Activated naive CD8-positive, alpha-beta T cell treated with anti-CD3 and anti-CD28 coated beads, Interleukin-2, amount 50 U/mL, for 16 hours (primary cell): ENCODE measurements at regions not wholly inside any gene's neighbourhood (a gene's known extent, or its start where the extent isn't known, plus 50 kb on each side); places are given as distances from the start of the nearest gene placed in this dataset.
"Not testable (repeated sequence)": the region's sequence is repeated elsewhere in the genome, so short reads cannot be mapped to it uniquely, and the experiment has no call there.

Experiments used
- DNase-seq: peaks from one replicate; pipeline ENCODE4 v3.0.0-alpha.2; 2020; ENCODE audit warnings: low read depth, low spot score

DNA sequence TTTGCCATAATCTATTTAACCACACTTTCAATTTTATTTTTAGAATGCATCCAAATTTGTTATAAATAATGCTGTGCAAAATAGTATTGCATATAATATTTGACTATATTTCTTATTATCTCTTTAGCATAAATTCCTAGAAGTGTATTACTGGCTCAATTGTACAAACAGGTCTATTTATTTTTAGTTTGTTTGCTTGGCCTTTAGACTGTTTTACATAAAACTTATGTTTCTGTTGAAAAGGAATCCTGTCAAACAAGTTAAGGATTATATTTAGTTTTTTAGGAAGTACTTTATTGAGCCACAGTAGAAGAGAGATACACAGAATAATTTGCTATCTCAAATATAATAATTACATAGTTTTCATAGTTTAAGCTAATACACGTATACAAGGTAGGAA, 413.8 kb downstream of the GBA3 start:
- no peak for DNase-seq

DNA sequence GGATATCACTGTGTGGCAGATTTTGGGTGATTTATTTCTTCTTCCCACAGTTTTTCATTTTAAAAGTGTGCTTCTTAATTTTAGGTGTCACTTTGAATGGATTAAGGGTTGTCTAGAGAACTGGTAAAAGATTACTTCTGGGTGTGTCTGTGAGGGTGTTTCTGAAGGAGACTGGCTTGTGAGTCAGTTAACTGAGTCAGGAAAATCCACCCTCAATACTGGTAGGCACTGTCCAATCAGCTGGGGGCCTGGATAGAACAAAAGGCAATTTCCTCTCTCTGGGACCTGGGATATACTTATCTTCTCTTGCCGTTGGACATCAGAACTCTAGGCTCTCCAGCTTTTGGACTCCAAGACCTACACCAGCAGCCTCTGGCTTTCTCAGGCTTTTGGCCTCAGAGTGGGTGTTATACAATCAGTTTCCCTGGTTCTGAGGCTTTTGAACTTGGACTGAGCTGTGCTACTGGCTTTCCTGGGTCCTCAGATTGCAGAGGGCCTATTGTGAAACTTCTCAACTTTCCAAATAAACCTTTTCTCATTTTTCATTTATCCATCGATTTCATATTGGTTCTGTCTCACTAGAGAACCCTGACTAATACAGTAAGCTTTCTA, 413.1 kb downstream of the GBA3 start:
- DNase-seq: no peak

DNA sequence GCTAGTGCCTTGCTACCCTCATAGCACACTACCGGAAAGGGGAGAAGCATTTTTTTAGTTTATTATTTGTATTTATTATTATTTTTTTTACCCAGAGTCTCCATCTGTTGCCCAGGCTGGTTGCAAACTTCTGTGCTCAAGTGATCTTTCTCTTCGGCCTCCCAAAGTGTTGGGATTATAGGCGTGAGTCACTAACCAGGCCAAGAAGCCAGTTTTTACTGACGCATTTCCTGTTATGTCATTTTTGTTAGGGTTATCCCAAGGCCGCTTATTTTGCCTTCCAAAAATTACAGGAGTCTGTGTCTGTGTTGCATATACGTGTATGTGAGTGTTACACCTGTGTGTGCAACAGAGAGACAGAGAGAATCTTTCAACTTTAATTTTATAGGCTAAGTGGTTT, 404.5 kb downstream of the GBA3 start:
- no peak for DNase-seq

DNA sequence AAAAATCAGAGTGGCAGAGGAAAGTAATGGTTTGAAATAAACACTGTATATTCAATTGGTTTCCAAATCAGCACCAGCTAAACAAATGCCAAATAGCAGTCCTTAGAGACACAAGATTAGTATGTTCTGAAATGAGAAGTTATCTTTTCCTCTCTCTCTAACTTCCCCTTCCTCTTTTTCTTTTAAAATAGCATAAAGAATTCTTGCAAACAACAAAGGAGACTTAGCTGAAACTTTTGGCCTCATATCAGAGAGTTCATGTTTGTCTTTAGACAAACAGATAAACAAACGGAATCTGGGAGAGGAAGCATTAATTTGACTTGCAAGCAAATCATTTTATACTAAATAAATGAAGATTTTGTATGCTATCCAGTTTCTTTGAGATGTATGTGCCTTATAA, 399.0 kb downstream of the GBA3 start:
- no peak for DNase-seq

DNA sequence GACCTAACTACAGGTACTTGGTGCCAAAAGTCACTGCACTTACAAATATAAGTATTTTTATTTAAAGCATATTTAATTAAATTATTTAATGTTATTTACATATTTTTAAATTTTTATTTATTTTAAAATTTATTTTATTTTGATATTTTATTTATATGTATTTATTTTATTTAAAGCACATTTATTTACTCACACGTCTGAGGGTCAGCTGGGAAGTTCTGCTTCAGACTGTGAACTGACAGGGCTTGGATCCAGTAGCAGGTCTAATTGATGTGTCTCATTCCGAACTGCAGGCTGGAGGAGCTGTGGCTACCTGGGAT, 392.5 kb downstream of the GBA3 start:
- no peak for DNase-seq

DNA sequence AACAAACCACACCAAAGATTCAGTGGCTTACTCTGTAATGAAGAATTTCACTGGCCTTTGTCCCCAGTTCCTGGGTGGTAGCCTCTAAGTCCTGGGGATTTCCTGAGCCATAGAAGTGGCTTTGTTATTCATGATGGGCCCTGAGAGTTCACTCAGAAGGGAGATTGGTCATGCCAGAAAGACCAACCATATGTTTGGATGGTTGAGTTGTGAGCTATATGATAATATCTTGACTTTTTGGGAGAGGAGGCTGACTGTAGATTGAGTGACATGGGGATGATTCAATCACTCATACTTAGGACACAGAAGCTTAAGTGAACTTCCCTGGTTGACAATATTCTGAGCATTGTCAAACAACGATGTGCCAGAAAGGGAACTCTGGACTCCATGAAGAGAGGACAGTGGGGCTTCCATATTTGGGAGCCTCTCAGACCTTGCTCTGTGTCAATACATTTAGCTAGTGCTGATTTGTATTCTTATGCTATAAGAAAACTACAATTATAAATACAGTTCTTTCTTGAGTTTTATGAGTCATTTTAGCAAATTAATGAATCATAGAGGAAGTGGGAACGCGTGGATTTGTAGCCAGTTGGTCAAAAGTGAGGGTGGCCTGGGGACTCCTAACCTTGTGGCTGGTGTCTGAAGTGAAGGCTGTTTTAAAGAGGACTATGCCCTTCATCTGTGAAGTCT, 392.0 kb downstream of the GBA3 start:
- DNase-seq: no peak

DNA sequence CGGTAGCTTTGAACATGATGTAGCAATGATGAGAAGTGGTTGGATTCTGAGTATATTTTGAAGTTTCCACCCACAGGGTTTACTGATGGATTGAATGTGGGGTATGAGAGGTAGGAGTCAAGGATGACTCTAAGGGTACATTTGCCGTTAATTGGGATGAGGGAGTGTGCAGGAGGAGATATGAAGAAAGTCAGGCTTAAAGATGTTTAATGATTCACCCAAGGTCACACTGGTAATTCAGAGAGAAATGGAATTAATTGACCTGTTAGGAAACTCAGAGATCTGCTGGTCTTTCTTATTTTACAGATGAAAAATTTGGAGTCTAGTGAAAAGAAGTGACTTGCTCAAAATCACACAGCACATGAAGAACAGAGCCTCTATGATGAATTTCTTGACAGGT, 390.7 kb downstream of the GBA3 start:
- no peak for DNase-seq

DNA sequence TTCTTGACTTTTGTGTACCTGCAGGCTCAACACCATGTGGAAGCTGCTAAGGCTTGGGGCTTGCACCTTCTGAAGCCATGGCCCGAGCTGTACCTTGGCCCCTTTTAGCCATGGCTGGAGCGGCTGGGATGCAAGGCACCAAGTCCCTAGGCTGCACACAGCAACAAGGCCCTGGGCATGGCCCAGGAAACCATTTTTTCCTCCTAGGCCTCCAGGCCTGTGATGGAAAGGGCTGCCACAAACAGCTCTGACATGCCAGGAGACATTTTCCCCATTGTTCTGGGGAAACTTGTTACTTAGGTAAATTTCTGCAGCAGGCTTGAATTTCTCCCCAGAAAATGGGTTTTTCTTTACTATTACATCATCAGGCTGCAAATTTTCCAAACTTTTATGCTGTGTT, 387.4 kb downstream of the GBA3 start:
- not testable (repeated sequence) for DNase-seq

DNA sequence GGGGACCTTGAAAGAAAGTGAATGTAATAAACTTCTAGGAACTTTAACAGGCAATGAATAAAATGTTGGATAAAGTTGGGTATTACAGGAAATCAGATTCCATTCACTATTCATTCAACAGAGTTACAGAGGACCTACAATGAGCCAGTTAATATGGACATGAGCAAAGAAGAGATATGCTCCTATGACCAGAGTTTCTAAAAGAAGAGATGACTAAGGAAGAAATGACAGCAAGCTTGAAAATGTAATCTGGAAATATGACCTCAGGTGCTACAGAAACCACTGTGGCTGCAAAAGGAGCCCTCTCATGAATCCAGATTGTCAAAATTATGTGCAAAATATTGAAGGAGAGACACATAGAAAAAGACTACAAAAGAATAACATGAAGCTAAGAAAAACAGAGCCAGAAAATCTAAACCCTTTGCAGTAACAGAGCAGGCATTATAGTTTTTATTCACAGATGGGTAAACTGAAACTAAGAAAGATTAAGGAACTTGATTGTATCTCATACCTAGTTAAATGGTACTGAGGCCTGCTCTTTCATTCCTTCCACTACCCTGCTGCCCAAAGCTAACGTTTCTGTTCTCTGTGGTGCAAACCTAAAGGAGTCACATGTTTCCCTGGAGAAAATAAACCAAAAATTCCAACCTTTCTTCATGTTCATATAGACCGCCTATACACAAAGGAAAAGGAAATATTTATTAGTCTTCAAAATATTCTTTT, 378.3 kb downstream of the GBA3 start:
- DNase-seq: no peak

DNA sequence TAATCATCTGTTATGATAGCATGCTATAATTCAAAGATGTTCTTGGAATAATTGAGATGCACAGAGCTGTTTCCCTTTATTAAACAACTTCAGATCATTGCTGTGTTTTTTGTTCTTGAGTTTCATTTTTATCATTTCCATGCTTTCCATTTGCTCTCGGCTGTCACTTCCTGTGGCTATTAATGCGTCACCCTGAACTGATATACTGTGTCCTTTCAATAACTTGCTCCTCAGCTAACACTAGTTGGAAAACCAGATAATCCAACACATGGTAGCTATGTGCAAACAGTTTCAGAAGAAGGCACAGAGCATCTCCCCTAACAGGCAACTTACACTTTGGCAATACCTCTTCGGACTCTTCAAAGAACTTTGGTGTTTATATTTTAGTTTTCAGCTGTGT, 376.0 kb downstream of the GBA3 start:
- no peak for DNase-seq

DNA sequence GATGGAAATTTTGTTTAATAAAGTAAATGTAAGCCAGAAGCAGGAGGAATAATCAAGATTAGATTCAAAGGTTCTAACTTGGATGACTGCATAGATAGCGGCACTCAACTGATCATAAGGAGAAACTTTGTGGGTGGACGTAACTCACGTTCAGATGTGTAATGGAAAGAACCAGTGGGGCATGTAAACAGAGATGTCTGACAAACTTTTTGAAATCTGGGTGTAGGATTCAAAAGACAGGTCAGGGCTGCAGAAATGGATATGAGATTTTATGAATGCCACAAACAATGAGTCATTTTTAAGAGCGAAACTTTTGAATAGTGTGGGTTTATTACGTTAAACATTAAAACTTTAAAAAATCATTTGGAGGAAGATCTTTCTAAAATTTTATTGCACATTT, 375.6 kb downstream of the GBA3 start:
- DNase-seq: no peak

DNA sequence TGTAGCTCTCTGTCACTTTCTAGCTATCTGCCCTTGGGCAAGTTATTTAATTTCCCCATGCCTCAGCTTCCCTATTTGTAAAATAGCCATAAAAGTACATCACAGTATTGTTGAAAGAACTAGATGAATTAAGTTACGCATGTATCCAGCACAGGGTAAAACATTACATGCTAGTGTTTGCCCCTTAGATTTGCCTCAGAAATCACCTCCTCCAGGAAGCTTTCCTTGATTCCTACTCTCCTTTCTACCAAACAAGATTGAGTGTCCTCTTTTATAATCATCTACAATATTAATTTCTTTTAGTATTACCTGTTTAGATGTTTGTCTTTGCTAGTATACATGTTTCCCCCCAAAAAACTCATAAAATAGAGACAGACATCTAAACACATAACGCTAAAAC, 369.5 kb downstream of the GBA3 start:
- DNase-seq: no peak

DNA sequence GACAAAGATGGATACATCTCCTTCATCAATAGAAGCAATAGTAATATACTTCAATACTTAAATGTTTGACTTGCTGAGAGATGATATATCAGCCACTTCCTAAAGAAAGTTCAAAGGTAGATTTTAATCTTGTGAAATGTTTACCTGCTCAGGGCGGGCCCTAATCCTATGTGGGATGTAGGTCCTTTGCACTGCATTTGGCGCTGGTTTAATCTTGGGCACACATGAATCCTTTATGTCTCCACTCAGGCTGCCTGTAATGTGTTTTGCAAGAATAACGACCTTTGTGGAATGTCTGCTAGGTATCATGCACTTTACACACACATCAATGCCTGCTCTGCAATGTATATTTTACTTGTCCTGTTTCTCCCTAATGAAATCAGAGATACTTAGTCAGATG, 368.7 kb downstream of the GBA3 start:
- no peak for DNase-seq

DNA sequence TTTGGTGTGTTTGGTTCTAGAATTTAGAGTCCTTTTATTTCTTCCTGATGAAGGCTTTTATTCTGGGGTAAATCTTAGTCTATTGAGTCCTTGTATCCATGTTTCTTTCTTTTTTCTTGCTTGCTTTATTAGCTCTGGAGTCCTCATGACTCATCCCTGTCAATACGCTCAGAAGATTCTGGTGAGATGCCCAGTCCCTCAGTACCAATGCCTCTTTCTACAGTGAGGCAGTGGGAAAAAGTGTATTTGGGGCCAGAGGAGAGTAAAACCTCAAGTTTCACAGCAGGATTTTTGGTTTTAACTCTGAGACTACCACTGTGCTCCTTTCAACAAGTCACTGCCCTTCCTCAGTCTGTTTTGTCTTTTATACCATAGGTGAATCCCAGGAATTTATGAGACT, 368.0 kb downstream of the GBA3 start:
- no peak for DNase-seq

DNA sequence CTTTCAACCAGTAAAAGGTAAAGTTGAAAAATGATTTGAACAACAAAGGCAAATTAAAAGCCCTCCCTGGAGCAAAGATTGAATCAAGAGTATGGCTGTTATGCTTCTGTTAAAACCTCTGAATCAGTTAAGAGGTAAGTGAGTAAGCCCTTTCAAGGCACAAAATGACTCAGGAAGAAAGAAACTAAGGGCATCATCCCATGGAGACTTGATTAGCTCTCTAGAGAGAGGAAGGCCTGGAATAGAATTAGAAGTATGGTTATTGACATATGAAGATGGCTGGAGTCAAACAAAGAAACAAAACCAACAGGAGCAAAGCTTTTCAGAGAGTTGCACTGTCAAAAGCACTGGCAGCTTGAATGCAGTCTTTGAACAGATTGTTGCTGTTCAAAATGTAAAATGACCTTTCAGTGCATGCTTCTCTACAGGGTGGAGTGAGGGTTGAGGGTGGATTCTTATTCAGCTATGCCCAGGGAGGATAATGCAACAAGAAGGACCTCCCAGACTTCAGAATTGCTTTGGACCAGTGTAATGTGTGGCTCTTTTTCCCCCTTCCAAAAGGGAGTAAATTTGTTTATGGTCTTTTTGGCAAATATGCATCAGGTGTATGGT, 365.5 kb downstream of the GBA3 start:
- no peak for DNase-seq

DNA sequence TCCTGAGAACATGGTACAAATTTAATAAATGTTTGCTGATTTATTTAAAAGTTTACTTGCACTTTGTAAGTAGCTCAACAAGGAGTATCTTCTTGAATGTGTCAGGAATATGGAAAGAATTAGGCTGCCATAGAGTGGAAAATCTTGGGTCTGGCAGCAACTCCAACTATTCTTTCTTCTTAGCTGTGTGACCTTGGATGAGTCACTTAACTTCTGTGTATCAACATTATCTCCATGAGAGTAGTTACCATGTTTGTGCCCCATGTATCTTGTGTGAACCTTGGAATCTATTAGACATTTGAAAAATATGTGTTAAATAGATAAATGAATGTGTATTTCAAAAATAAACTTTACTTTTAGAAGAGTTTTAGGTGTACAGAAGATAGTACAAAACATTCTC, 348.8 kb downstream of the GBA3 start:
- no peak for DNase-seq

DNA sequence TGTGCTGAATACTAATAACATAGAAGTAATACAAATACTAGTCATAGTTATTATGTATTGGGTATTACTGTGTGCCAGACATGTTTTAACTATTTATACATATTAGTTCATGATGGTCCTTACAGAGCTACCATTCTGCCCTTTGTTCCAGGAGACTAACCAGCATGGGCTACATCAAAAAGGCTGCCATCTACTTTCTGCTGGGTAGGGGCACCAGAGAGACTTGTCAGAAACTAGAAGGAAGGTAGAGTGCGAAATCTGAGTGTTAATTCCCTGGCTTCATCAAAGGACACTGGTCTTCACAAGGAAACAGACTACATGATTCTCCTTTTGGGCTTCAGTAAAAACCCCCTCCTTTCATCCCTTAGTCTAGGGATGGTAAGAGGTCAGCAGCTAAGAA, 347.8 kb downstream of the GBA3 start:
- DNase-seq: no peak

DNA sequence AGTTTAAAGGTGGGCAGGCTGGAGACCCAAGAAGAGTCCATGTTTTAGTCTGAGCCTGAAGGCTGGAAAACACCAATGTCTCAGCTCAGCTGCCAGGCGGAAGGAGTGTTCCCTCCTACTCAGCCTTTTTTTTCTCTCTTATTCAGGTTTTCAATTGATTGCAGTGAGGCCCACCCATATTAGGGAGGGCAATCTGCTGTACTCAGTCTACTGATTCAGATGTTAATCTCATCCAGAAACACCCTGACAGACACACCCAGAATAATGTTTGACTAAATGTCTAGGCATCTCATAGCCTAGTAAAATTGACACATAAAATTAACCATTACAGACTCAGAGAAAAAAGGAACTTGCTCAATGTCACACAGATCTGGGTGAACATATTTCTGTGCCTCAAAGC, 347.1 kb downstream of the GBA3 start:
- DNase-seq: no peak

DNA sequence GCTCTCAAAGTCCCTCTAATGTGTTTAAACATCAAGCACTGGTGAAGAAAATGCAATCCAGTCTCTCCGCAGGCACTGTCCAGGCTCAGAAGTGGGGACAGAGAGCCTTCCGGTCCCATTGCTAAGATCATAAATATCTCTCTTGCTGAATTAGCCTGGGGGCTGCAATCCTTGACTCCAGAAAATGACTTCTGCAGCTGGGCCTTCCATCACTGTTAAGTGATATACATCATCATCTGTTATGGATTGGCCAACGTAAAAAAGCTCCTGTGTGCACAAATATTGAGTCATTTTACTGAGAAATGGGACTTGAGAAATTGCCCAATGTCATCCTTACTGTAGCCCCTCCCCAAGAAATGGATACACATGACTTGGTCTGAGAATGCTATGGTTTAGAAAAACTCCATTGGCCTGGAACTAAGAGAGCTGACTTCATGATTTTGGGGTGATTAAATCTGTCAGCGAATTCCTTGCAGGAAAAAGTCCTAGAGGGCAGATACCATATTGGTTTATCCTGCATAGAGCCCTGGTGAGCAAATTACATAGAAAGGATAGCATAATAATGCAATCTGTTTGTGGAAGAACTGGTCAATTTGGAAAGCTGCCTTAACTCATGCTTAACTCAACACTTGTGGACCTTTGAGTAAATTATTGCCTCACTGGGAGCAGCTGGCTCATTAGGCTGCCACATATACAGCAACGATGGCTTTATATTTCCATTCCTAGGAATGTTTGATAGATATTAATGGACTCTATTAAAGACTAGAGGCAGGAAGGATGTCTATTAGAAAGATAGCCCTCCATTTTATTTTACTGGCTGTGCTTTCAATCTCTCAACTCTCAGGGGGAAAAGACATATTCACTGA, 346.1 kb downstream of the GBA3 start:
- DNase-seq: no peak

DNA sequence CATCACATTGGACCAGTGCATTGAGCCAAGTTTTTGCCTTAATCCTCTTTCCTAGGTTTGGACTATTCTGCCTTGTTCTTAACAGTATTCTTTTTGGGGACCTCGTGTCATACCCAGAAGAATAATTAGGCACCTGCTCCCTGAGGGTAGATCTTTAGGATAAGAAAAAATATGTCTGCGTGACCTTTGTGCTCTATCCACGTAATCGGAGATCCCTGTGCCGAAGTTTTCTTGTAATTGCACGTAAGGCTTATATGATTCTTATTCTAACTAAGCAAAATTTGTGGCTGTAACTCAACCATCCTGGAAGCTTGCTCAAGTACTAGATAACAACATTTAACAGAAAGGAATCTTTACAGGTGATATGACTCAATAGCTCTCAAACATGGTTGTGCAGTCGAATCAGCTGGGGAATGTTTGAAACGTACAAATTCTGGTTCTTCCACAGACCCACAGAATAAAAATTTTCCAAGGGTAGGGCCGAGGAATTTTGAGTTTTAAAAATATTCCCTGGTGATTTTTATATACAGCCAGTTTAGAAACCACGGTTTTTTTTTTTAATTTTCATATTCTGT, 344.3 kb downstream of the GBA3 start:
- DNase-seq: no peak

DNA sequence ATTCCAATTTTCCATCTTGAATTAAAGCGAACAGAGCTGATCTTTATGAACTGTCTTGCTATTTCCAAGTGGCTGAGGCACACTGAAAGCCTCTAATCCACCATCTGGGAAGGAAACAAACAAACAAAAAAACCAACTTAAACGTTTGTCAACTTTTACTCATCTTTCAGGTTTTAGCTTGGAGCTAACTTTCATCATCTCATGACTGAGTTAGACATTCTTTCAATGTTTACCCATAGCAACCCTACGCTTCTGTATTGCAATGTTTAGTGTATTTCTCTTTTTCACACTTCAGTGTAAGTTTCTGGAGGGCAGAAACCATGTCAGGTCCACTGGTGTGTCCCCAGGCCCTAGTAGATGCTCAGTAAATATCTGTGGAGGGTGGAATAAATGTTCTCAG, 343.8 kb downstream of the GBA3 start:
- no peak for DNase-seq
